HG03095 (cell line): ENCODE measurements at regions not wholly inside any gene's neighbourhood (a gene's known extent, or its start where the extent isn't known, plus 50 kb on each side); places are given as distances from the start of the nearest gene placed in this dataset.
"Not testable (repeated sequence)": the region's sequence is repeated elsewhere in the genome, so short reads cannot be mapped to it uniquely, and the experiment has no call there.

ENCODE experiments used
- ATAC-seq: cut with Tn5 transposase; IDR thresholded peaks from one replicate; pipeline ENCODE4 v1.9.1; 2021; ENCODE audit warnings: moderate library complexity; ENCODE audit not compliant: unreplicated experiment

GRCh38 chr3:147159141-147159540 lies 247.2 kb downstream of the ZIC4 start:
- ATAC-seq = no peak

GRCh38 chr3:147157631-147158030 lies 248.7 kb downstream of the ZIC4 start:
- no peak for ATAC-seq

DNA sequence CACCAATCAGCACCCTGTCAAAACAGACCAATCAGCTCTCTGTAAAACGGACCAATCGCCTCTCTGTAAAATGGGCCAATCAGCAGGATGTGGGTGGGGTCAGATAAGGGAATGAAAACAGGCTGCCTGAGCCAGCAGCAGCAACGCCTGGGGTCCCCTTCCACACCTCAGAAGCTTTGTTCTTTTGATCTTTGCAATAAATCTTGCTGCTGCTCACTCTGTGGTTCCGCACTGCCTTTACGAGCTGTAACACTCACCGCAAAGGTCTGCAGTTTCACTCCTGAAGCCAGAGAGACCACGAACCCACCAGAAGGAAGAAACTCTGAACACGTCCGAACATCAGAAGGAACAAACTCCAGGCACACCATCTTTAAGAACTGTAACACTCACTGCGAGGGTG lies 251.4 kb downstream of the ZIC4 start:
- ATAC-seq = not testable (repeated sequence)

DNA sequence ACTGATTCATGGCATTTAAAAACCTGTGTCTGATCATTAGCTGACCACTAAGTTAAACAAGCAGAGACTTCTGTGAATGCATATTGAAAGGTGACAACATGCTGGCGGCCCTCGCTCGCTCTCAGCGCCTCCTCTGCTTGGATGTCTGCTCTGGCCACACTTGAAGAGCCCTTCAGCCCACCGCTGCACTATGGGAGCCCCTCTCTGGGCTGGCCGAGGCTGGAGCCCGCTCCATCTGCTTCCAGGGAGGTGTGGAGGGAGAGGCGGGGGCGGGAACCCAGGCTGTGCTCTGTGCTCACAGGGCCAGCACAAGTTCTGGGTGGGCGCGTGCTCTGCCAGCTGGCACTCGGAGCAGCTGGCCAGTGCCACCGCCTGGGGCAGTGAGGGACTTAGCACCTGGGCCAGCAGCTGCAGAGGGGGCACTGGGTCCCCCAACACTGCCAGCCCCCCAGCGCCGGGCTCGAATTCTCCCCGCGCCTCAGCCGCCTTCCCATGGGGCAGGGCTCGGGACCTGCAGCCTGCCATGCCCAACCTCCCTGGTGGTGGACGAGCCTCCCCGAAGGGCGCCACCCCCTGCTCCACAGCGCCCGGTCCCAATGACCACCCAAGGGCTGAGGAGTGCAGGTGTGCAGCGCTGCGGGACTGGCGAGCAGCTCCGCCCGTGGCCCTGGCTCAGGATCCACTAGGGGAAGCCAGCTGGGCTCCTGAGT lies 252.4 kb downstream of the ZIC4 start:
- ATAC-seq = no peak

- no peak for ATAC-seq
These were observed 253.9 kb downstream of the ZIC4 start for GRCh38 chr3:147152476-147152875.

- ATAC-seq = no peak
These were observed 264.6 kb downstream of the ZIC4 start for GRCh38 chr3:147141516-147142288.

DNA sequence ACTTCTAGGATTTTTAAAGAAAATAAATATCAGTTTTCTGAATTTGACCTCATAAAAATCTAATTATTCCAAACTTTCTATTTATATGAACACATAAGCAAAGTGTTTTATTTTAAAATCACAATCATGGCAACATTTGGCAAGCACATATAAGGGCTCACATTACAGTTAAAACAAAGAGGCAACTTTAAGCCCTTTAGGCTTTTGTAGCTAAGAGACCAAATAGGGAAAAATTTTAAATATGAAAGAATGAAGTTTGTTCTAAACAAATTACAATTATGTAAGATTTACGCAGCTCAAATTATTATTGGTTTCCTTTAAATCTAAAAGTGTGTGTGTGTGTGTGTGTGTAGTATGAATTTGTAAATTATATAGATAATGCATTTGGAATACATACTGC lies 267.0 kb downstream of the ZIC4 start:
- no peak for ATAC-seq

- ATAC-seq = no peak
These were observed 274.2 kb downstream of the ZIC4 start for GRCh38 chr3:147132168-147132567.

- ATAC-seq = no peak
These were observed 275.9 kb downstream of the ZIC4 start for GRCh38 chr3:147130461-147130860.

- ATAC-seq = no peak
These were observed 276.7 kb downstream of the ZIC4 start for GRCh38 chr3:147129665-147130064.

- no peak for ATAC-seq
These were observed 284.0 kb downstream of the ZIC4 start for GRCh38 chr3:147122350-147122749.

DNA sequence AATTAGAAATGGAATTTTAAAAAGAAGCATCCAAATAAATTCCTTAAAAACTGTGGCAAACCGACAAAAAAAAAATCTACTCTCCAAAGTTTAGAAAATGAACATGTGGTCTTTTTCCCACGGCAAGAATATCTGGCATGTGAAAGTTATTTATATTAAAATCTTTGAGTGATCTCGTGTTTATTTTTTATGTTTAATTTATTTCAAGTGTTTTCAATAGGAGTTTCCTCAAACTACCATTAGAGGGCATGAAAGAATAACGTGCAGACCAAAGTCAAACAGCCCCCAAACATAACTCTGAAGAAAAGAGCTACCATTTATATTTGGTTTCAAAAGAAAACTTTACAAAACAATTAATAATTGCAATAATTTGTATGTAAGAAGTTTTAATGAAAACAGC lies 286.4 kb downstream of the ZIC4 start:
- ATAC-seq = no peak

- no peak for ATAC-seq
These were observed 287.0 kb downstream of the ZIC4 start for GRCh38 chr3:147119346-147119745.

DNA sequence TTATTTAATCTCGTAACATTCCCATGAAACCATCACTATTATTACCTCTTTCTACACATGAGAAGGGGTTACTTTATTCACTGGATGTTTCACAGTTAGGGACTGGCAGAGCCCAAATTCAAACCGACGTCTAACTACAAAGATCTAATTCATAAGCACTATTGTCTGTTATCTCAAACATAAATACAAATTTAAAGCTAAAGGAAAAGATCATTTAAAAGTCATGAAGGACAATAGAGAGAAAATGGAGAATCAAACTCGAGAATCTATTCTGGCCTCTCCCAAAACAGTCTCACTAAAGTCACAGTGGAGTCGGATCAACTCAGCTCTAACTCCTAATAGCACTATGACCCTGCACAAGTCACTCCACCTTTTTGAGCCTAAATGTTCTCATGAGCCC lies 287.7 kb downstream of the ZIC4 start:
- no peak for ATAC-seq

- no peak for ATAC-seq
These were observed 288.7 kb downstream of the ZIC4 start for GRCh38 chr3:147117631-147118030.

- no peak for ATAC-seq
These were observed 292.9 kb downstream of the ZIC4 start for GRCh38 chr3:147113293-147114044.

- no peak for ATAC-seq
These were observed 307.3 kb downstream of the ZIC4 start for GRCh38 chr3:147099076-147099475.

DNA sequence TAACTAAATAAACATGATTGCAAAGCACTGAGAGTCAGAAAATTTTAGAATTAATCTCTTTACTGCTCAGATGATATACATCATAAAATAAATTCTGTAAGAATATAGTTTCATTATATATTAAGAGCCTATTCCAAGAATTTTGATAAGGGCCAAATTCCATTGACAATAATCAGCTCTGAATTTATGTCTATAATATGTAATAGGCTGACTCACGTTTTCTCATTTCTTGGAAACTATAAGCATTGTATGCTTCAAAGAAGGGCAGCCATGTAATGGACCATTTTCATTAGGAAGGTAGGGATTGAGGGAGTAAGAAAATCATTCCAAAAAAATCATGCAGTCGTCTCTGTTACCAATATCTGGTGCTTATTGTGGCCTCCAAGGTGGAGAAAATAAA lies 315.9 kb downstream of the ZIC4 start:
- ATAC-seq = no peak

- ATAC-seq = no peak
These were observed 317.1 kb downstream of the ZIC4 start for GRCh38 chr3:147089286-147089685.

GRCh38 chr3:147059500-147059899 lies 346.8 kb downstream of the ZIC4 start:
- ATAC-seq = not testable (repeated sequence)

- no peak for ATAC-seq
These were observed 356.5 kb downstream of the ZIC4 start for GRCh38 chr3:147049821-147050220.

GRCh38 chr3:147049305-147049704 lies 357.0 kb downstream of the ZIC4 start:
- ATAC-seq = no peak
